MG63 (cell line): ENCODE measurements at regions not wholly inside any gene's neighbourhood (a gene's known extent, or its start where the extent isn't known, plus 50 kb on each side); places are given as distances from the start of the nearest gene placed in this dataset.
"Not testable (repeated sequence)": the region's sequence is repeated elsewhere in the genome, so short reads cannot be mapped to it uniquely, and the experiment has no call there.

Experiments
- DNase-seq: peaks from one replicate; pipeline ENCODE4 v3.0.0-alpha.2; 2020
- H3K27me3 ChIP-seq: fragments of 250-450 bp; sonication (Bioruptor Pico); 2 replicates; pipeline ENCODE4 v1.5.1; 2020; ENCODE audit warnings: mild to moderate bottlenecking, moderate library complexity
- H3K36me3 ChIP-seq: fragments of 250-450 bp; sonication (Bioruptor Pico); 2 replicates; pipeline ENCODE4 v1.5.1; 2020; ENCODE audit warnings: mild to moderate bottlenecking, moderate library complexity
- H3K4me3 ChIP-seq: fragments of 250-450 bp; sonication (Bioruptor Pico); 2 replicates; pipeline ENCODE4 v1.5.1; 2020; ENCODE audit warnings: mild to moderate bottlenecking, moderate library complexity
- H3K9me3 ChIP-seq: fragments of 250-450 bp; sonication (Bioruptor Pico); 2 replicates; pipeline ENCODE4 v1.5.1; 2020; ENCODE audit warnings: mild to moderate bottlenecking, moderate library complexity

DNA sequence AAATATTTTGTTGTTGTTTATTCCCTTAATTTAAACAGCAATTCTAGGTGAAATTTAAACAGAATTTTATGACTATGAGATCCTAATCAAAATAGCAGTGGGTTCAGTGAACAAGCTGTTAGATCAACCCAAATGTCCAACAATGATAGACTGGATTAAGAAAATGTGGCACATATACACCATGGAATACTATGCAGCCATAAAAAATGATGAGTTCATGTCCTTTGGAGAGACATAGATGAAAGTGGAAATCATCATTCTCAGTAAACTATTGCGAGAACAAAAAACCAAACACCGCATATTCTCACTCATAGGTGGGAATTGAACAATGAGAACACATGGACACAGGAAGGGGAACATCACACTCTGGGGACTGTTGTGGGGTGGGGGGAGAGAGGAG lies 407.3 kb upstream of the ADAMTSL1 start:
- H3K4me3 ChIP-seq, DNase-seq, H3K27me3 ChIP-seq, H3K36me3 ChIP-seq, H3K9me3 ChIP-seq: not testable (repeated sequence)

DNA sequence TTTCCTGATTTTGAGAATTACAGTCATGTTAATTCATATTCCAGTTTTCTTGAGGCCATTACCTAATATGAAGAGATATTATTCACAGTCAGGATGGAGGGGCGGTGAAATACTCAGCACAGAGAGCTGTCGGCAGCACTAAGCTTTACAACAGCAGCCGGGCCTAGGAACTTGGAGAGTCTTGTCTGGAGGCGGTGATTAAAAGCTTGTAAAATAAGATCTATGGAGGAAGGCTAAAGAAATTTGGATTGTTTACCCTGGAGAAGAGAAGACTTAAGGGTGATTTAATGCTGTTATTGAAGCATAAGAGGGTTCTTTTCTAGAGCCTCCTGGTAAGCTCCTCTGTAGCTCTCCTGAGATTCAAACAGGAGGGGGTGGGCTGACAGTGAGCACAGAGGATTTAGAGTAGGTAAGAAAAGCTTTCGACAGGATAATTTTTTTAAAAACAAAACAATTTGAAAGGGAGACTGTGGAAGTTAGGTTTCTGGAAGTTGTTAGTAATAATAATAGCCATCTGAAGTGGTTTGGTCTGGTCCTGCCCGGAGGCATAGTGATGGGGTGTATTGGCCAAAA lies 406.3 kb upstream of the ADAMTSL1 start:
- H3K36me3 ChIP-seq = no peaks in the 10 kb centered on the region
- no peak for DNase-seq
- H3K4me3 ChIP-seq = no peak overlapping the region
- H3K27me3 ChIP-seq = no peaks in the 10 kb centered on the region
- no peaks in the 10 kb centered on the region for H3K9me3 ChIP-seq

DNA sequence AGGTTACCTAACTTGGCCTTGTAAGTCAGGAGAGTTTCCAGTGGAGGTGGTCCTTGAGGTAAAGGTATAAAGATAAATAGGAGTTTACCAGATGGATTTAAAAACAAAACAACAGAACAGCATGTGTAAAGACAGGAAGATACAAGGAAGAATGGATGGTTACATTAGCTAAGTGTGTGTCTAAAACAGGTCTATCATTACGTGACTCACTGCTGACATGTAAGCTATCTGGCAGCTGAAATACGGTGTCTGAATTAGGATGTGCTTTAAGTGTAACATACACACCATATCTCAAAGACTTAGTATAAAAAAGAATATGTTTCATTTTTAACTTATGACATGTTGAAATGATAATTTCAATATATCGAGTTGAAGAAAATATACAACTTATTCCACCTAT lies 405.1 kb upstream of the ADAMTSL1 start:
- Histone ChIP-seq H3K9me3 (no peaks in the 10 kb centered on the region), H3K27me3 (no peaks in the 10 kb centered on the region), H3K36me3 (no peaks in the 10 kb centered on the region), H3K4me3 (no peak overlapping the region)
- no peak for DNase-seq

DNA sequence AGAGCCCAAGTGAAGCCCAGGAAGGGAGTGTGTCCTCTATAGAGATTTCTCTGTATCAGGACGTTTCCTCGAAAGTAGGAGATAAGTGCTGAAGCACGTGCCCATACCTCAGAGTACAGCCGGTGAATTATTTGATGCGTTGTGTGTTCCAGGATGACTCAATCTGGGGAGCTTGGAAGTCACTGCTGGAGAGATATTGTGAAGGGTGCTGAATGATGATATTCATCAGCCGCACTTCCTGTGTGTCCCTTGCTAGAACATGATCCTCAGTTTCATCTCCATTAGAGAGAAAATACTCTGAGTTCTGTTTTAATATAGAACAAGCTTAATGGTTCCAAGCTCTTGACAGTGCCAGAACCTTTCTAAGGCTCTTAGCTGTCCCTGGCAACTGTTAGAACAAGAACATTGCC lies 402.3 kb upstream of the ADAMTSL1 start:
- H3K4me3 ChIP-seq = no peak overlapping the region
- H3K9me3 ChIP-seq = no peaks in the 10 kb centered on the region
- H3K36me3 ChIP-seq = no peaks in the 10 kb centered on the region
- no peak for DNase-seq
- no peaks in the 10 kb centered on the region; the same call in 1 of the 2 replicates for H3K27me3 ChIP-seq

DNA sequence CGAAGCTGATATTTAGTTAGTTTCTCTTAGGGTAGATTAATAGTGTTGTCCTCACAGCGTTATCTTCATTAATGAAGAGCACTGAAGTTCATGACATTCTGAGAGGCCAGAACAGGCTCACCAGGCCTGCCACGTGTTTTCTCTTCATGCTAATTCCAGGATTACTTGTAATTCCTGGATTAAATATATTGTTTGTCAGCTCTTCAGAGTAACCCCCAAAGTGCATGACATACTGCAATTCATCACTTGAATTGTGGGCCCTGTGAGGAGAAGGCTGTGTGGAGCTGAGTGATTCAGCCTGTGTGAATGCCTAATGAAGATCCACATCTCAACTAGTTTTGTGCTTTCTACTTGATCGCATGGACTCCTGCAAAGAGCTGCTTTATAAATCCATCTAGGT lies 401.0 kb upstream of the ADAMTSL1 start:
- no peaks in the 10 kb centered on the region; the same call in 1 of the 2 replicates for H3K27me3 ChIP-seq
- H3K4me3 ChIP-seq = no peak overlapping the region
- no peaks in the 10 kb centered on the region for H3K9me3 ChIP-seq
- no peaks in the 10 kb centered on the region for H3K36me3 ChIP-seq
- DNase-seq = no peak

DNA sequence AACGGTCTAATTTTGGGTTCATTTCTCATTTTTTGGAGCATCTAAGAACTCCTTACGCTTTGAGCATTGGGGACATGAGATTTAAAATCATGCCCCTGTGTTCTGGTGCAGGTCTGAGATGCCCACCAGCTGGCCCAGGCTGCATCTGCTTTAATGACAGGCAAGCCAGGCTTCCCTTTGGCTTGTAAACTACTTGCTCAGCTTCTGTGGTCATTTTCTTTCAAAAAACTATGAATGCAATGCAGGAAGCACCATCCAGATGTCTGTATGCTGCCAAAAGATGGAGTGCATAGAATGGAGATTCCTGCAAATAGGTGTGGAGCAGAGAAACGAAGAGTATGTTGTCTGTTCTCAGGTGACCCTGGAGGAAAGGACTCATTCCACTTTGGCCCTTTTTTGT lies 399.9 kb upstream of the ADAMTSL1 start:
- DNase-seq = no peak
- Histone ChIP-seq H3K36me3 (no peaks in the 10 kb centered on the region), H3K27me3 (no peaks in the 10 kb centered on the region; the same call in 1 of the 2 replicates), H3K9me3 (no peaks in the 10 kb centered on the region), H3K4me3 (no peak overlapping the region)

DNA sequence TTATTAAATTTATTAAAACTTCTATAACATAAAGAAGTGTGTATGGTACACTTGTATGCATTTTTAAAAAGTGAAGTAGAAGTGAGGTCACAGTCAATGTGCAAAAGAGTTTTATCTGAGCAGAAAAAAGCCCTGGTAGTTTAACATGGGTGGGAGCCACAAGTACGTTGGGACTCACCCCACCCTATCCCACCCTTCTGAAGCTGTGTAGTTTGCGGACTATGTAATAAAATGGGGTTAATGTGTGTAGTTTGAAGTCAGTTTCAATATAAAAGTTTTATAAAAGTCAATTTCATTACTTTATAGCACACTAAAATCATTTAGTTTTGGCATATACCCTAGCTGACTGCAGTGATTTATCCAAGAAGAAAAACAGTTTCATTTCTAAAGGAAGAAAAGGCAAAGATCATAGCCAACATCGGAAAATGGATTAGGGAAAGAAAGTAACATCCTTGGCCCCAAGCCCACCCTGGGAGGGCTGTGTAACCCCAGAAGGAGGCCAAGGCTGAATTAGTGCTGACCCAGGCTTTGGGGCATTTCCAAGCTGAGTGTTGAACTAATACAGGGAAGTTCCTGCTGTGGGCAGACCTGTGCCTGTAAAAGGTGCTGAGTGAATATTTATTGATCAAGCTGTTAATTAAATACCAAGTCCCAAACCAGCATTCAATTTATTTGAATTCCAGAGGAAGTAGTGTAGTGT lies 398.6 kb upstream of the ADAMTSL1 start:
- H3K4me3 ChIP-seq = no peak overlapping the region
- H3K27me3 ChIP-seq = no peaks in the 10 kb centered on the region; the same call in 1 of the 2 replicates
- H3K9me3 ChIP-seq = no peaks in the 10 kb centered on the region
- H3K36me3 ChIP-seq = no peaks in the 10 kb centered on the region
- peak; percentile 9 for DNase-seq

DNA sequence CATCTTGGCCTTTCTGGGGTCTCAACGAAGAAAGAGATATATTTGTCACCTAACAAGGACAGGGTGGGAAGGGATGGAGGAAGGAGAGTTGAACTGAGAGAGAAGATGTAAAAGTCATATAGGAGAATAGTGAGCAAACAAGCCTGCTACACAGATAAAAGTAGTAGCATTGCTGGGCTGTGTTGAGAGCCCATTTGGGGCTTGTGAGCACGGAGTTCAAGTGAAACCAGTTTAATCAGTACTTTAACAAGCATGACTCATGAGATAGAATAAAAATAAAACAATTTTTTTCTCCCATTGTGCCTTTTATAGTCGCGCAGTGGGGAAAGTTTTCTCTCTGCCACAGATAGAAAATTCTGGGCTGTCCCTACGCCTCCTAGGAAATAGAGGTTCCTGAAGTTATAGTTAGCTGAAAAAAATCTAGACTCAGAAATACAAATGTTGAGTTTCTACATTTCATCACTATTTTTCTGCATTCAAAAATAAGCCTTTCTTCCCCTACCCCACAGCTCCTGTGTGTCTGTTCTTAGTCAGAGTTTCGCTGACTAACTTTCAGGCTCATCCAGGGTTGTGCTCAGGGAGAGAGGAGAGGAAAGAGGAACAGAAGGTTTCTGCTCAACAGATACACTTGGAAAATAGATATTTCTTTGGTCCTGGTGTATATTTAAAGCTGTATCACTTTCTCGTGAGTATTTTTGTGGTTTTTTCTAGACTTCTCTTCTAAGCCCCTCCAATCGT lies 395.8 kb upstream of the ADAMTSL1 start:
- Histone ChIP-seq H3K36me3 (no peaks in the 10 kb centered on the region), H3K27me3 (no peaks in the 10 kb centered on the region; the same call in 1 of the 2 replicates), H3K4me3 (no peak overlapping the region), H3K9me3 (no peaks in the 10 kb centered on the region)
- no peak for DNase-seq

DNA sequence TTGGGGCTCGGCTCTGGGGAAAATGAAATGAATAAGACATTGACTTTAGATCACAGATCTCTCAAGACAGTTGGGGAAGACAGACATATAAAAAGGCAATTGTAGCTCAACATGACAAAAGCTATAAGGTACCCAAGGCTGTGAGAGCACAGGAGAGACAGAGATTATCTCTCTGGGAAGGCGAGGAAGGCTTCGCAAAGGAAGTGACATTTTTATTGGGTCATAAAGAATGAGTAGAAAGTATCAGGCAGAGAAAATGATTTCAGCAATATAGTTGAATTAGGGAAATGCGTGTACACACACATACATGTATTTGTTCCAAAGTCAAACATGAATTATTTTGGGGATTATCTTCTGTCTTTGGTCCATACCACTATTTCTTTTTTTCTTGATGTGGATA lies 381.8 kb upstream of the ADAMTSL1 start:
- Histone ChIP-seq H3K9me3 (no peaks in the 10 kb centered on the region), H3K27me3 (no peaks in the 10 kb centered on the region; the same call in 1 of the 2 replicates), H3K36me3 (no peaks in the 10 kb centered on the region), H3K4me3 (no peak overlapping the region)
- no peak for DNase-seq

DNA sequence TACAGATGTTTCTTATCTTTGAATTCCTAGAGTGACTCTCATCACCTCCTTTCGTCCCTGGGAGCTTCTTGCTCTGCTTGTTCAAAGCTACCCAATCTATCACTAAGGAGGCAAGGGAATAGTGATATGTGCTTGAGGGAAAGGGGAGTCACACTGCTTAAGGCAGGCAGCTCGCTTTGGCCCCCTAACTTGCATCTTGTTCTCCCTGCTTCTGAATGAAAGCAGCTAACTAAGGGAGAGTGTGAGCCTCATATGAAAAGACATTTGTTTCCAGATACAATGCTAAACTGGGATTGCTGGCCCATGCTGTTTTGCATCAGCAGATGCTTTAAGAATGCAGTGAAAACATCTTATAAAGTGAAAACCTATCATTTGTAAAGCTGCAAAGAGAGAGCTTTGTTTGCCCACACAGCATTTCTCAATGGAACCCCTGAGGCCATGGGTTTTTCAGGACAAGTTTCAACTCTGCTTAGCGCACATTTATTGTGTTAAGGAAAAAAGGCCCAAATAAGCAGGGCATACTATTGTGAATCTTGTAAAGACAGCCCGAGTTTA lies 367.9 kb upstream of the ADAMTSL1 start:
- H3K36me3 ChIP-seq = no peaks in the 10 kb centered on the region
- no peak for DNase-seq
- H3K27me3 ChIP-seq = no peaks in the 10 kb centered on the region
- H3K9me3 ChIP-seq = no peaks in the 10 kb centered on the region
- H3K4me3 ChIP-seq = no peak overlapping the region

DNA sequence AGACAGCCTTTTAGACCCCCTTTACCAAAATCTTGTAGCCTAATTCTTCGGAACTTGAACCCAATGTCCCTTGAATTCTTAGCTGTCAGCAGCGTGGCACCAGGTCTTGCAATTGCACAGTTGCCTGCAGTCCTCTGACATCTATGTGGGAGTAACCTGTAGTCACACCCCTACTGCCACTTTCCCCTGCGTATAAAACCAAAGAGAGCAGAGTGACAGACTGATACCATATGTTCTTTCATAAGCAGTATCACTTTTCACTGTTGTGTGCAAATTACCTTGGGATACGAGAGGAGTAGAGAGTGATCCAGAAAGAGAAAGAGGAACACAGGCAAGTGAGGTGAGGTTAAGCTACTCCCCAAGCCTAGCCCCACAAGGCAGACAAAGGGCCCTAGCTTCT lies 364.3 kb upstream of the ADAMTSL1 start:
- H3K9me3 ChIP-seq = no peaks in the 10 kb centered on the region
- no peak for DNase-seq

DNA sequence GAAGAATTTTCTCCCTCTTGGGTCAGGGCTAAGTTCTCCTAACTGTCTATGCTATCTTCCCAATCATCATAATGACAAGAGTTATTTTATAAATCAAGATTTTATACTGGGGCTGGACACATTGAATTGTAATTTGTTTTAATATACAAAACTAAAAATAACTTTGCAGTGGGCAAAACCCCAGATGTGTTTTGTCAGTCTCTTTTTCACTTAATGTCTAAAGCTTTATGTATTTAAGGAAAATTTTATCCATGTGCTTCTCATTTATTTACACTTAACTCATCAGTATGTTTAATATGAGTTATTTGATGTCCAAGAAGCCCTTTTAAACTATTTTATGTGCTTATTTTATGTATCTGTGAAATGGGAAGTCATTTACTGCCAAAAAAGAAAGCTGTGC lies 362.8 kb upstream of the ADAMTSL1 start:
- H3K27me3 ChIP-seq = no peaks in the 10 kb centered on the region
- H3K9me3 ChIP-seq = no peaks in the 10 kb centered on the region

More for the DNA sequence above, 364.3 kb upstream of the ADAMTSL1 start:
- no peaks in the 10 kb centered on the region for H3K36me3 ChIP-seq
- no peak overlapping the region for H3K4me3 ChIP-seq
- H3K27me3 ChIP-seq = no peaks in the 10 kb centered on the region

DNA sequence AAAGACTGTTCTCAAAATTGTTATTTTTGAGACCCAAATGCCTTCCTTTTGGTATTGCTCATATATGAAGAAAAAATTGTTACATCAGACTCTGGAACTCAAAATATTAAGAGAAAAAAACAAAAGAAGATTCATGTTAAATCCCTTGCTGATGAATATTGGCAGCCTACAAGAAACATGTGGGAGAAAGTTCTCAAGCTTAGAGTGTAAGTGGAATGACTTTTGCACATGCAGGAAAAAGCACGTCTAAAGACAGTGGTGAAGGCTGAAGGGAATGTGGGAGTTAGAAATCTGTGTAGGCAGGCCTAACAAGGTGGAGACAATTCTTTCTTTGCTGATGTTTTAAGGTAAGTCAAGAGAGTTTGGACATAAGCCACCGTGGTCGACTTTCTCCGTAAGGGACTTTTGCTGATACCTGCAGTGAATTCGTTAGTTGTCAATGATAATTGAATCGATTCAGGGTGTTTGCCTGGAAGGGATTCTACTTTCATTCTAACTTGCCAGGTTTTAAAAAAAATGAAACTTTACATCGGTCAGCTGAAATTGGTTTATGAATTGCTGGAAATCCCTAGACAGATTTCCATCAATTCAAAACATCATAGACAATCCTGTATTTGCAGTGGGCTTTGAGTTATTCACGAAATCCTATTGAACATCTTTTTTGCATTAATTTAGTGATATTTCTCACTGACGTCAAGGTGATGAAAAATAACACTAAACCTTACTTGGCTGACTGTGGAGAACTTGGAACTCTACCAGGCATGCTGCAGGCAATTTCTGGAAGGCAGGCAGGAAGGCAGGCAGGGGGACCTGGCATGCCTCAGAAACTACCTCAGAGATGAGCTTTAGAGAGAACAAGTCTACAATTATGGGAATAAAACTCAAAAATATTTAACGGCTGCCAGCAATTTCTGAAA lies 359.1 kb upstream of the ADAMTSL1 start:
- Histone ChIP-seq H3K4me3 (no peak overlapping the region), H3K27me3 (no peaks in the 10 kb centered on the region), H3K36me3 (no peaks in the 10 kb centered on the region), H3K9me3 (no peaks in the 10 kb centered on the region)
- DNase-seq = no peak

More for the DNA sequence above, 362.8 kb upstream of the ADAMTSL1 start:
- Histone ChIP-seq H3K4me3 (no peak overlapping the region), H3K36me3 (no peaks in the 10 kb centered on the region)
- DNase-seq = no peak

DNA sequence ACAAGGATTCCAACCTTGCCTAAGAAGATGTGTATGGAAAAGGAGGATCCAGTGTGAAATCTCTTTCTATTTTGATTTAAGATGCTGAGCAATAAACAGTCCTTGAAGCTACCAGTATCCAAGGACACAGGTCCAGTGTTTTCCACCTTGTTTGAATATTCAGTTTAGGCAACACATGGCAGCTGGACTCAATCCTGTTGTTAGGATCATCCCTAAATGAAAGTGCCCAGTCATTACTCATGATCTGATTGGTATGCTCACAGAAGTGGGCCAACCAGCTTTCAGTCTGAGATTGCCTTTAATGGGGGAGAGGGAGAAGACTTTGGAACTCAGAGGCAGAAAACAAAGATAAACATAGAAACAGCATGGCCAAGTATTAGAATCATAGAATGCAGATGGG lies 355.7 kb upstream of the ADAMTSL1 start:
- DNase-seq = no peak

DNA sequence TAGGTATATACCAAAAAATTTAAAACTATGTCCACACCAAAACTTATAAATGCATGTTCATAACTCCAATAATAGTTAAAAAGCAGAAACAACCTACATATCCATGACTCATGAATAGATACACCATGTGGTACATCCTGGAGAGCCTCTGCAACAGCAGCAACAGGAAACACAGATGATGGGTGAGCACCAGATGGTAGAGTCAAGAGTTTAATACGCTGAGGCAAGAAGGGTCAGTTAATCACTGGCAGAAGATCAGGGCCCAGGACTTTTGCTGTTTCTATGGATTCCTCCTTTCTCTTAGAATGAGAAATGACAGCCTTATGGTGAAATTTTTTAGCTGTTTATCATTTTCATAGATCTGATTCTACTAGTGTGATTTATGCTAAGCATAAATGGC lies 351.8 kb upstream of the ADAMTSL1 start:
- no peaks in the 10 kb centered on the region; the same call in 1 of the 2 replicates for H3K27me3 ChIP-seq
- DNase-seq = no peak
- H3K4me3 ChIP-seq = no peak overlapping the region
- H3K36me3 ChIP-seq = no peaks in the 10 kb centered on the region
- H3K9me3 ChIP-seq = no peaks in the 10 kb centered on the region

More for the DNA sequence above, 355.7 kb upstream of the ADAMTSL1 start:
- no peaks in the 10 kb centered on the region; the same call in 1 of the 2 replicates for H3K27me3 ChIP-seq
- no peak overlapping the region for H3K4me3 ChIP-seq
- H3K36me3 ChIP-seq = no peaks in the 10 kb centered on the region
- H3K9me3 ChIP-seq = no peaks in the 10 kb centered on the region

DNA sequence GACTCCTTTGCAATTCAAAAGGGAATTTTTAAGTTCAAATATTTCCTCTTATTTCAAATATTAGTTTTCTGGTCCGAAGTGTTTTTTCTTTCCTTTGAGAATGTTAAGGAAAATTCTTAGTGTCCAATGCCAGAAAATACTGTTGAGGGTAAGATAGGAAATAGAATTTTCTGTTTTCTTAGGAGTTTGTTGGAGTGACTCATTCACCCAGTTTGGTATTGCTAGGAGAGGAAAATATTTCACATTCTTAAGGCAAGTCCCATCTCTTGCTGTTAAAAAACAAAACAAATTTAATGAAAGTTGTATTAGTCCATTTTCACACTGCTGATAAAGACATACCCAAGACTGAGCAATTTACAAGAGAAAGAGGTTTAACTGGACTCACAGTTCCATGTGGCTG lies 349.2 kb upstream of the ADAMTSL1 start:
- DNase-seq = no peak
- Histone ChIP-seq H3K27me3 (no peaks in the 10 kb centered on the region; the same call in 1 of the 2 replicates), H3K36me3 (no peaks in the 10 kb centered on the region), H3K9me3 (no peaks in the 10 kb centered on the region), H3K4me3 (no peak overlapping the region)
